GM13977 (cell line): ENCODE measurements at regions not wholly inside any gene's neighbourhood (a gene's known extent, or its start where the extent isn't known, plus 50 kb on each side); places are given as distances from the start of the nearest gene placed in this dataset.

Experiments used
- DNase-seq: peaks from one replicate; pipeline ENCODE4 v3.0.0; 2012; ENCODE audit warnings: low spot score
- CTCF ChIP-seq: IDR thresholded peaks from 2 replicates; pipeline ENCODE4 v1.5.1; 2012; ENCODE audit warnings: mild to moderate bottlenecking, control low read depth; ENCODE audit not compliant: insufficient read depth; ENCODE audit errors: extremely low read depth, missing control alignments
- in situ Hi-C: fragments of 300-500 bp; cut with MboI; formaldehyde crosslinking; loops from one replicate; pipeline ENCODE4 v1.12.0; 2022; ENCODE audit warnings: low sequenced_read_pairs, low pct_unique_long_range_greater_than_20kb, mixed read lengths, inconsistent platforms; ENCODE audit not compliant: unreplicated experiment

GRCh38 chr18:59047321-59048047 is 92.2 kb upstream of the SEC11C start:
- DNase-seq: no peak

GRCh38 chr18:59048048-59048363 is 91.7 kb upstream of the SEC11C start:
- DNase-seq: no peak
- TF ChIP-seq CTCF: no peak
- in situ Hi-C loops: no loop called here

More at GRCh38 chr18:59047321-59048047, 92.2 kb upstream of the SEC11C start:
- no peak for TF ChIP-seq CTCF
- in situ Hi-C loops: no loop called here

- no peak for DNase-seq
- no peak for TF ChIP-seq CTCF
- in situ Hi-C loops: no loop called here
Observed at GRCh38 chr18:59048378-59048777, 91.3 kb upstream of the SEC11C start.

GRCh38 chr18:59049721-59050660 is 89.7 kb upstream of the SEC11C start:
- in situ Hi-C loops: loop anchor here (25.0 kb wide), 1 partner anchor 513 kb away; no protein-coding TSS in a partner anchor
- no peak for TF ChIP-seq CTCF
- no peak for DNase-seq

- in situ Hi-C loops: loop anchor here (25.0 kb wide), 1 partner anchor 513 kb away; no protein-coding TSS in a partner anchor
- no peak for TF ChIP-seq CTCF
- no peak for DNase-seq
Observed at GRCh38 chr18:59050661-59051057, 89.0 kb upstream of the SEC11C start.

- in situ Hi-C loops: loop anchor here (25.0 kb wide), 1 partner anchor 514 kb away; no protein-coding TSS in a partner anchor
- TF ChIP-seq CTCF: no peak
- DNase-seq: no peak
Observed at GRCh38 chr18:59051470-59052165, 88.1 kb upstream of the SEC11C start.
